GM18867 (cell line): ENCODE measurements at regions not wholly inside any gene's neighbourhood (a gene's known extent, or its start where the extent isn't known, plus 50 kb on each side); places are given as distances from the start of the nearest gene placed in this dataset.
"Not testable (repeated sequence)": the region's sequence is repeated elsewhere in the genome, so short reads cannot be mapped to it uniquely, and the experiment has no call there.

Source experiments
- ATAC-seq: cut with Tn5 transposase; IDR thresholded peaks from one replicate; pipeline ENCODE4 v1.9.1; 2021; ENCODE audit warnings: mild to moderate bottlenecking, moderate library complexity; ENCODE audit not compliant: unreplicated experiment

DNA sequence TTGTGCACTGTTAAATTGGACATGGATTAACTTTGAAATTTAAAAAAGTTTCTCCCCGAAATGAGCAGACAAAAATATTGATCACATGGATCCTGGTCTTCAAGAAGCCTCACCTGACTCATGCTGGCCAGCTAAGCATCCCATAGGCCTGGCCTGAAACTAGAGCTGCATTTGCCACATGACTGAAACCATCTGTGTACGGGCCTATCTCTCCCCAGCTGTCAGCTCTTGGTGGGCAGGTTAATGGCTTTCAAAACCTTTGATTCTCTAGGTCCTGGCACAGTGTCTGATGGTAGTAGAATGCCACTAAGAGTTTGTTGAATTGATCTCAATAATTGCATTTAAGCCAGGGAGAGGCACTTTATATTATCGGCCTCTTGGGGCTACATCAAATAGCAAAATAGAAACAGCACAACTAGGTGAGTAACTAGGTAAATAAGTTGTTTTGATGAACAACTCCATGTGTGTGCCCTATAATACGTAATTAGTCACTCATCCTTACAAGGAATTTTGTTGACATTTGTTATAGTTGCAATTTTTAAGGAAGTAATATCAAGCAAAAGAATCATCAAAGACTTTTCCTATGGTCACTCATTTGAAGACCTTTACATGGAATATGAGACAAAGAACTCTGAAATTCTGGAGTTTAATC lies 251.1 kb downstream of the SP3 start:
- ATAC-seq, result no peak

DNA sequence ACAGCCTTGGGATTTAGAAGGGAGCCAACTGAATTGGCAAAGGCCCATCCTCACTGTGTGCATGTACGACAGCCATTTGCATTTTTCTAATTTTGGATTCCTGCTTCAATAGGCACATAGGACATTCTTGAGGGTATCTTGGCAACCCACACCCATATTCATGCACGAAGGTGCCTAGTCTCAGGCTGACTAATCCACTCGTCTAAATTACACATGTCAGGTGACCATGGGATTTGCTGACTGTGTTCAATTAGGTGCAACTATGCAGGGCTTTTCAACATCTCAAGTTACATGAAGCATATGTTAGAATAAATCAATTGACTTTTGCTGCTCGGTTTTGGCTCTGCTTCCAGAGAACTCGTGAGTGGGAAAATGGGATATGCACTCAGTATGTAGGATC lies 249.7 kb downstream of the SP3 start:
- ATAC-seq, result no peak

DNA sequence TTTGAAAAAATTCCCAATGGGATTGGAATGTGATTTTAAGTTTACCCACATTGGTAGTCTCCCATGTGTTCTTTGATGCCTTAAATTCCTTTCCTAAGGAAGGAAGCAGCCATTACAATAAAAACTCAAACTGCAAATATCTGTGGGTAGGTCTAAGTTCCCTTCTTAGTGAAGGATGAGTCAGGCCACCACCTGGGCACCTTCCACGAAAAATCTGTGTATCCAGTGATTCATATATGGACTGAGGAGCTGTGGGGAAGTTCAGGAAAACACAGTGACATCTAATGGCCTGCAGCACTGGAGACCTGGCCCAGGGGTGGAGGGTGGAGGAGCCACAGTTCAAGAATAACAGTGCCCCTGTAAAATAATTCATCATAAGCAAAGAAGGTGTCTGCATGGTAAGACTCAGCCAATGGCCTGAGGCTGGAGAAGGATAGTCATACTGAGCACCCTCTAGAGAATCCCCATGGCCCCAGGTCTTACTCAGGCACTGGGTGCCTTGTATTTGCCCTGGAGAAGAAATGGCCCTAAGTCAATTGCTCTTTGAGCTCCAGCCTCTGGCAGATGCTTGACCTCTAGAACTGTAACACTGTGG lies 248.6 kb downstream of the SP3 start:
- ATAC-seq, result no peak

DNA sequence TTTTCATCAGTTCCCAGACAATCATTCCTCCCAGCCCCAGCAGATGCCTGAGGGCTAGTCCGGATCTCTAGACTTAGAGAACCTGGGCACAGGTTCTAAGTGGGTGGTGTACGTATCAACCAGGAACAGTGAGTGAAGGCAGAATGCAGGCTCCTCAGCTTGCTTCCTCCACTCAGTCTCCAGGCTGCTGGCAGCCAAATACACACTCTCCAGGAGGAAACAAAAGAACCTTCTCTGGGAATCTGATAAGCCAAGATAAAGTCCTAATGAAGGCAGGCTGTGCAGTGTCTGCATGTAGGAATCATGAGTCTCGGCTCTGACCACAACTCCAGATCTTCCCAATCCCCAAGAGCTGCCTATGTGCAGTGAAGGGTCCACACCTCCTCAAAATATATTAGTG lies 245.7 kb downstream of the SP3 start:
- ATAC-seq, result no peak

DNA sequence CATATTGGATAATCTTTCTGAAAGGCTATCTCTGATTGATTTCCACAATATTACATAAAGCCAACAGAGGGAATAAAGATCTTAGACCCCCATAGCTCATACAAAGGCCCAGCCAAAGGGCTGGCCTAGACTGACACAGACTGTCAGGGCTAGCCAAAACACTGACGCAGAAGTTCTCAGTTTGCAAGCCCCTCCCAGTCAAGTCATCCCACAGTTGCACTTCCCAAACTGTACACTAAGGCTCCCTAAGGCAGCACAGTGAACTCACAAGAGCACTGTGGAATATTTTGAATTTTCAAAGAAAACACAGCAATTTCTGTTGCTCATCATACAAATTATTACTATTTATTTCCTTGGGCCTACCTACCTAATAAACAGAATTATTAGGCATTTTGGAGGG lies 244.9 kb downstream of the SP3 start:
- no peak for ATAC-seq

DNA sequence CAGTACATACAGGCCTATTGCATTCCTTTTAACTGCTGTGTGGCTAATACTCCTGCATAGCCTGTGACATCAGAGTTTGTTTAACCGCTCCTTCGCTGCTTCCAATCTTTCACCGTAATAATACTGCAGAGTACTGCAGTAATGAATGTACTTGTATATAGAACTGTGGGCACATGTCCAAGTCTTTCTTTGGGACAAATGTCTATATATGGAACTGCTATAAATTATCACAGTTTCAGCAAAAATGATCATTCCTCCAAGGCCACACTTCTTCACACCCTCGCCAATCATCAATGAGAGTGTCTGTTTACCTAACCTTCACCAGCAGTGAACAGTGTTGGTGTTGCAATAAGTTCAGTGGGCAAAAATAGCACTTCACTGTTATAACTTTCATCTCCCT lies 230.4 kb downstream of the SP3 start:
- no peak for ATAC-seq

DNA sequence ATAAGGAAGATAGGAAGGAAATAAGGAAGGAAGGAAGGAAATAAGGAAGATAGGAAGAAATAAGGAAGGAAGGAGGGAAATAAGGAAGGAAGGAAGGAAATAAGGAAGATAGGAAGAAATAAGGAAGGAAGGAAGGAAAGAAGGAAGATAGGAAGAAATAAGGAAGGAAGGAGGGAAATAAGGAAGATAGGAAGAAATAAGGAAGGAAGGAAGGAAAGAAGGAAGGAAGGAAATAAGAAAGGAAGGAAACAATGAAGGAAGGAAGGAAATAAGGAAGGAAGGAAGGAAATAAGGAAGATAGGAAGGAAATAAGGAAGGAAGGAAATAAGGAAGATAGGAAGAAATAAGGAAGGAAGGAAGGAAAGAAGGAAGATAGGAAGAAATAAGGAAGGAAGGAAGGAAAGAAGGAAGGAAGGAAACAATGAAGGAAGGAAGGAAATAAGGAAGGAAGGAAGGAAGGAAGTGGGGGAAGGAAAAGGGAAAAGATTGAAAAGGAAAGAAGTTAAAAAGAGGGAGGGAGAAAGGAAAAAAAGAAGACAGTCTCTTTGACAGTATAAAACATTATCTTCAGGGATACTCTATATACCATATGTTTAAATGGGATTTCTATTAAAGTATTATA lies 227.1 kb downstream of the SP3 start:
- not testable (repeated sequence) for ATAC-seq

DNA sequence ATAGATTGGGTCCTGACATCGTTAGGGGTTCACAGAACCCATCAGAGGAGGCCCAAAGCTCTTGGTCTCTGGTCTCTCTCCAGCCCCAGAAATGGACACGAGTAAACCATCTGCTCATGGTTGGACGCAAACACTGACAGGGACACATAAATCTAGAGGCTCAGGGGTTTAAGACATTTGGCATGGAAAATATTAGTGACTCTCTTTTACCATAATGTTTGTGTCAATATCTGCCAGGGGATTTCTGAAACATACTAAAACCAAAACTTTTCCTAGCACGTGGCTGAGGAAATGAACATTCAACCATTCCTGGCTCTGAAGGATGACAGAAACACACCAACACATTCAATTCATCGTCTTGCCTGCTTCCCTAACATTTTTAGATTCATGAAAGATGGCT lies 226.2 kb downstream of the SP3 start:
- ATAC-seq, result no peak

DNA sequence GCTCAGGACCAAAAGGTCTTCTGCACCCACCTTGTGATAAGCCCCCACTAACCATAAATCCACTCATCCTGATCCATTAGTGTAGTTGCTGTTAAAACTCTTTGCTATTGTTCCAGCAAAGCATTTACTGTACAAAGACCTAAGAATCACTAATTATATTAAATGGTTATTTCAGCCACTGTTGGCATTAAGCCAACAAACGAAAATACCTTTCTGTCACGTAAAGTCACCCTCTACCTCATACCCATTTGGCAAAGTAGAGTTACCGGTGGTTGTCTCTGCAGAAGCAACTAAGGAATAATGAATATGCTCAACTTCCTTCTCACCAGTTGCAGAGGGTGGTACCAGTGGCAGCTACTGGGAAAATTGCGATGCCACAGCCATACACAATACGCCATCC lies 224.5 kb downstream of the SP3 start:
- ATAC-seq, result no peak

DNA sequence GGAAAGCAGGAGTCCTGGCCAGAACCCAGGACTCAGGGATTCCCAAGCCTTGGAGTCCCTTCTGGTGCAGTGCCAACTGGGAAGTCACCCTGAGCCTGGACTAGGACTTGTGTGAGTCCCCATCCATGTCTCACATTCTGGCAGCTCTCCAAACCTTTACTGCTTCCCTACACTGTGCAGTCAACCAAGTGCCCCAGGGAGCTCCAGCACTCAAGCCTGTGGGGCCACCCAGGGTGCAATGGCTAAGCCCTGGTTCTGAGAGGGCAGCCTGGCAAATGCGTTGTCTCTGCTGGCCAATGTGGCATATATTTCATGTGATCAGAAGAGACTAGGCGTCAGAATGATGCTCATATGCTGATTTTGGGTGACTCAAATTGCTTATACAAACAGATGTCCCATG lies 223.4 kb downstream of the SP3 start:
- no peak for ATAC-seq

DNA sequence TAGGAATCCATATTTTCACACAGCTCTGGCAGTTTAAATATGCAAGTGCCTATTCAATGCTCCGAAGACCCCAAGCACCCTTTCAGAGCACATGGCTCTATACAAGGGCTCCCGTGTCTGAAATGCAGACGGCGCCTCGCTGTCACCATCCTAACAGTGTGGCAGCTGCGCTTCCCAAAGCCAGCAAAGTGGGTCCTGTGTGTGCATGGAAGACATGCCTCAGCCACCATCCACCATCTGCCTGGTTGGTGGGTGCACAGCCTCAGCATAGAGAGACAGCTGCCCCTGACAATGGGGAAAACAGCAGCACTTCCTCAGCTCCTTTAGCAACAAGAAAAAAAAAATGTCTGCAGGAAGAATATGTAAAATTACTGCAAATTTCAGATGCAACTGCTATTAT lies 218.1 kb downstream of the SP3 start:
- ATAC-seq, result no peak

DNA sequence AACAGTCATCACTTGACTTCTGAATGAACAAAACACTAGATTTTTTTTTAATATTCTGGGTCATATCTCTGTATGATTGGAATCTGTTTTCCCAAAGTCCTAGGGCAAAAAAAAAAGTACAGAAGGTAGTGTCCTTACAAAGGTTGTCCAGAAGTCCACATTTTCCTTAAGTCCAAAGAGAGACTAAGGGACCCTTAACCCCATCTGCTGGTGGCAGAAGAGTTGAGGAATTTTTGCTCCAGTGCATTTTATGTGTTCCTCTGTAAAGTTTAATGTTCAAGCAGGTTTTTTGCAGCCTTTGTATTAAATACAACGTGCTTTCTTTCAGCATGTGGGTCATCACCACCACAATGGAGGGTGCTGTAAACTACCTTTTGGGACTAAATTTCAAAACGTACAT lies 215.9 kb downstream of the SP3 start:
- ATAC-seq, result no peak

DNA sequence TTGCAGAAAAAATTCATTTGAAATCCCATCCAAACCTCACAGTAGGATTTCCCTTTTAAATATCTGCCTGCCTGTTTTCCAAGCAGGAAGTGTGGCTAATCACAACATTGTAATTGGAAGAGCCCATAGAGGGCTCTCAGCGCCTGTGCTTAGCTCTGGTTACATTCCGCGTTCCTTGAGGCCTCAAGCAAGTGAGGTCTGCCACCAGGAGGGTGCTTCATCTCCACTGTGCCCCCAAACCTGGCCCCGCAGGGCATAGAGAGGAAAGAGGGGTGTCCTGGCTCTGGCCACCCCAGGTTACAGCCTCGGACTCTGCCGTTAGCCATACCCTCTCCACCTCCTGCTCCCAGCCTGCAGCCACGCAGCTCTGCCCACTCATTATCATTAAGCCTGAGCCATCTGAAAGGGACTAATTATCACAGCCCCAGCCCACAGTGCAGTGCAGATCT lies 214.8 kb downstream of the SP3 start:
- no peak for ATAC-seq

DNA sequence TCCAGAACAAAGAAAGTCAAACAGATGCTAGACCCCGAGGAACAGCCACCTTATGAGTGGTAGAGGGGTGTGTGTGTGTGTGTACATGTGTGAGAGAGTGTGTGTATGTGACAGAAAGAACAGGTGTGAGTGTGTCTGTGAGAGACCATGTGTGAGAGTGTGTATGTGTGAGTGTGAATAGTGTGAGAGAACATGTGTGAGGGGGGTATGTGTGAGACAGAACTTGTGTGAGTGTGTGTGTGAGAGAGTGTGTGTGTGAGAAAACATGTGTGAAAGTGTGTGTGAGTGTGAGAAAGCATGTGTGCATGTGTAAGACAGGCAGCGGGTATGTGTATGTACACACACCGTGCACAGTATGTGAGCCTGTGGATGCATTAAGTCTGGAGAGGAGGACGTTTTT lies 214.3 kb downstream of the SP3 start:
- ATAC-seq, result no peak

DNA sequence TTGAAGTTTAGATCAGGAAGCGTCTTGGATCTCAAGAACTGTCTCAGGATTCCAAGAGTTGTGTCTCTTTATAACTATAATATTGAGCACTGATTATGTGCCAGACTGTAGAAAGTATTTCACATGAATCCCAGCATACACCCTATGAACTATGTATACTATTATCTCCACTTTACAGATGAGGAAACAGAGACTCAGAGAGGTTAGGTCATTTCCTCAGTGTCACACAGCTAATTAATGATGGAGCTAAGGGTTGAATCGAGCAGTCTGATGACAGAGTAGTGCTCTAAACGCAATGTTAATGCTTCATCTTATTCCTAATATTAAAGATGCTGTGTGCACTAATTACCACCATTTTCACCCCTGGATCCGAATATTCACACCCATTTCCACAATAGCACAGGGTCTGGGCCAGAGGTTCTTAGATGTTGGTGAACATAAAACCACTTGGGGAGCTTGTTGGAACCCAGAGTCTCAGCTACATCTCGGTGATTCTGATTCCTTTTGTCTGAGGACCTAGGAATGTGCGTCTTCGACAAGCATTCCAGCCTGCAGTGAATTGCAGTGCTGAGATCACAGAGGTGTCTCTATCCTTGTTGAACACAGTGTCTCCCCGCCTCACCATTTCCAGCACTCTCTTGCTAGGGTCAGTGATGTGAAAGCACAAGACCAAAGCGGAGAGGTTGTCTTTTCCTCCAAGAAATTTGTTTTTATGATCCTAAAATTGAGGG lies 213.8 kb downstream of the SP3 start:
- no peak for ATAC-seq

DNA sequence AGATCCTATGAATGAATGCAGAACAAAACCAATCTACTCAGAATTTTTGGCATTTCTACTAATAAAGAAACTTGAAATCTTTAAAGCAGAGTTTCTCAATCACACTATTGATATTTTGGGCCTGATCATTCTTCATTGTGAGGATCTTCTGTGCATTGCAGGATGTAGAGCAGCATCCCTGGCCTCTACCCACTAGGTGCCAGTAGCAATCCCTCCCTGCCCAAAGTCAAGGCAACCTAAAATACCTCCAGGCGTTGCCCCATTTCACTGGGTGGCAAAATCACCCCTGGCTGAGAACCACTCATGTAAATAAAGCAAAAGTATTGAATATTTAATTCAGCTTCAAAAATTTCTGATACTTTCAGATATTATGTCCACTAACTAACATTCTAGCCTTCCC lies 213.0 kb downstream of the SP3 start:
- ATAC-seq, result no peak

DNA sequence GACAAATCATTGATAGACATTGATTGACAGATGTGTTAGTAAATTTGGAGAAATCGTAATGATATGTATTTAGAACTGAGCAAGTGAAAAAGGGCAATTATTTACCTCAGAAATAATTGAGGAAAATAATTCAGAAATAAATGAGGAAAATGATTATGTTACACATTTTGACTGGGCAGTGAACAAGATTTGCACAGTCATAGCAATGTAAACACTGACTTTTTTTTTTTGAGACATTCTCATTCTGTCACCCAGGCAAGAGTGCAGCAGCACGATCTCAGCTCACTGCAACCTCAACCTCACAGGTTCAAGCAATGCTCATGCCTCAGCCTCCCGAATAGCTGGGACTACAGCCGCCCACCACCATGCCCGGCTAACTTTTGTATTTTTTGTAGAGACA lies 211.7 kb downstream of the SP3 start:
- no peak for ATAC-seq

DNA sequence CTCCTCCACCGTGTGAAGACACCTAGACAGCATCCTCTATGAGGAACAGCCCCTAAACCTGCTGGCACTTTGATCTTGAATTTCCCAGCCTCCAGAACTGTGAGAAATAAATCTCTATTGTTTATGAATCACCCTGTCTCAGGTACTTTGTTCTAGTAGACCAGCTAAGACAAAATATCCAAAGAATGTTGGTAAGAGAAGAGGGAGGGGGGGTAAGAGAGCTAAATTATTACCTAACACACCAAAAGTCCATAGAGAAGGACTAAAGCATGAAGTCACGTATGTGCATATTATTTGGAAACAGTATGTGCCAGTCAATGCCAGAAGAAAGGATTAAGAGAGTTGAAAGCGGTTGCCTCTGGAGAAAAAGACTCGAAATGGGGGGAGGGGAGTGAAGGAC lies 211.0 kb downstream of the SP3 start:
- no peak for ATAC-seq

DNA sequence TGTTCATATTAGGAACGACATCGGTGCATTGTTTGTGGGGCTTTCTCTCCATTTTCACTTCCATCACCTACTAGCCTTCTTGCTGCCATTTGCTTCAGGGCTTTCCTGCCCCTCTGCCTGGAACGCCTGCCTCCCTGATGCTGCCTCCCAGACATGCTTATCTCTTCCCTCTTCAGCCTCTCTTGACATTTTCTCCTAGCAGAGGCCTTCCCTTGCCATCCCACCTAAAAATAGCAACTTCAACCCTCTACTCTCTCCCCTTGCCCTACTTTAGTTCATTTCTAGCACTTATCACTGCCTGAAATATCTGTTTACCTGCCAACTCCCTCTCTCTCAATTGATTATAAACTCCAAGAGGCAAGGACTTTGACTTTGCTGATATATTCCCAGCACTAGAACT lies 210.3 kb downstream of the SP3 start:
- ATAC-seq, result no peak

DNA sequence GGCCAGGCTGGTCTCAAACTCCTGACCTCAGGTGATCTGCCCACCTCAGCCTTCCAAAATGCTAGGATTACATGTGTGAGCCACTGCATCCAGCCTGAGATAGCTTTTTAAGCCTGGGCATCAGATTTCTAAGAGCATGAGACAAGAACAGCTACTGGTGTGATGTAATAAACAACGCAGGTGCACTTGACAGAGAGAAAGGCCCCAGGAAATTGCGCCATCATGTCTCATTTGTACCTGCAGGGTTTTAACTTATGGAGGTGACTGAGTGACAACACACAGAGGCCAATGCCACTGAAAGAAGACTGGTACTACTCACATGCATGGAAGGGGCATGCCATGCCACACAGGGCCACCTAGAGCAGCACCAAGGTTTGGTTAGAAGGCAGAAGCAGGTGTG lies 209.4 kb downstream of the SP3 start:
- ATAC-seq, result no peak

DNA sequence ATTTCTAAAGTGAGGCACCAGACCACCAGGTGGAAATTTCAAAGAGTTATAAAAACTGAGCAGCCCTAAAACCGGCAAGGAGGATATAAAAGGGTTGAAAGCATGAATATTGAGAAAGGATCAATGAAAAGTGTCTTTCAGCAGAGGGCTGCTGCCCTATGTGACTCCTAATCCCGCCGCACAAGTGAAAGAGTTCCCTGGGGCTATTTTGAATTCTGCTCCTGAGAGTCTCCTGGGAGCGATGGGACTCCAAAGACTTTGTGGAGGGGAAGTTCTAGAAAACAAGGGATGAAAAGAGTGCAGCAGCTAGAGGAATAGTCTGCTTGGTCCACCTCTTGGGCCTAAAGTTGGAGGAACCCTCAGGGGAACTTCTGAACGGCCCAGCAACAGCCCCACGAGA lies 205.2 kb downstream of the SP3 start:
- no peak for ATAC-seq

DNA sequence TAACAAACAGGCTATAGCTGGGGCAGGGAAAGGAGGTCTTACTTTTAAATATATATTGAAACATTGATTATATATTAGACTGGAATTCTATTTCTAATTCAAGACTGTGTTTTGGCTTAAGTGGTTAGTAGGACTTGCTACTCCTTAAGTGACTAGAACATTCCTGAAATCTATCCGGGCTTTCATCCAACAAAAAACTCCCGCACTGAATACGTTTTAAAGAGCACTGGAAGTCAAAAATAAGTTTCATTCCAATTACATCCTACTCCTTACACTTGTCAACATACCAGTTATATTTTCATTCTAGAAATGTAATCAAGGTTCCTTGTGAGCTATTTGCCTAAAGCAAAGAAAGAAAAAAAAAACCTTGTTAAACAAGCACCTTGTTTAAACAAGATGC lies 204.6 kb downstream of the SP3 start:
- no peak for ATAC-seq
